CD4-positive, alpha-beta T cell (primary cell): ENCODE measurements at regions not wholly inside any gene's neighbourhood (a gene's known extent, or its start where the extent isn't known, plus 50 kb on each side); places are given as distances from the start of the nearest gene placed in this dataset.

ENCODE experiments used
- ATAC-seq: fragments of 200-7000 bp; cut with Tn5 transposase; one replicate; pipeline ENCODE4 v1.10.0; 2022; ENCODE audit warnings: mild to moderate bottlenecking; ENCODE audit not compliant: poor library complexity
- CTCF ChIA-PET: fragments of 350-600 bp; sonication (Branson Sonifier 250); formaldehyde crosslinking; loops from one replicate; lab custom pipeline; 2021; ENCODE audit warnings: antibody characterized with exemption, inconsistent platforms; lab: Charles Lee
- POLR2A ChIA-PET: fragments of 350-600 bp; sonication (Branson Sonifier 250); formaldehyde crosslinking; loops from one replicate; lab custom pipeline; 2021; ENCODE audit warnings: antibody characterized with exemption, inconsistent platforms; lab: Charles Lee
- DNase-seq, 14 experiments: peaks; one replicate each; pipeline ENCODE4 v3.0.0-alpha.2; 2013 to 2020; ENCODE audit warnings: mixed read lengths in 2 of 14
- H3K27ac ChIP-seq, 2 donors: one replicate each; pipeline versions ENCODE4 v1.5.1 to v1.7.0; 2013; ENCODE audit warnings: low read length in 2 of 2, low read depth in 1 of 2, mild to moderate bottlenecking in 1 of 2
- H3K27me3 ChIP-seq, 2 experiments: 1 replicate in 1 of 2; 2 replicates in 1 of 2; pipeline versions ENCODE4 v1.6.1 to v1.7.0; 2013; ENCODE audit warnings: low read length in 2 of 2, control low read depth in 1 of 2, mild to moderate bottlenecking in 1 of 2, moderate library complexity in 1 of 2; ENCODE audit not compliant: insufficient read depth in 2 of 2, control insufficient read depth in 1 of 2
- H3K36me3 ChIP-seq: one replicate; pipeline ENCODE4 v1.6.1; 2013; ENCODE audit warnings: low read length, control low read depth; ENCODE audit not compliant: insufficient read depth
- H3K4me1 ChIP-seq: one replicate; pipeline ENCODE4 v1.6.1; 2013; ENCODE audit warnings: low read length, control low read depth; ENCODE audit not compliant: insufficient read depth
- H3K4me3 ChIP-seq: one replicate; pipeline ENCODE4 v1.5.1; 2013; ENCODE audit warnings: mild to moderate bottlenecking, low read length, moderate library complexity
- H3K9me3 ChIP-seq, 2 experiments: 1 replicate in 1 of 2; 2 replicates in 1 of 2; pipeline versions ENCODE4 v1.6.1 to v1.7.0; 2013; ENCODE audit warnings: low read length in 2 of 2, mild to moderate bottlenecking in 2 of 2, control low read depth in 1 of 2, moderate library complexity in 1 of 2; ENCODE audit not compliant: control insufficient read depth in 1 of 2, insufficient read depth in 1 of 2
- H3K27ac Mint-ChIP-seq: one replicate; pipeline ENCODE4 v1.8.0; 2020; ENCODE audit warnings: mixed read lengths
- H3K27me3 Mint-ChIP-seq: one replicate; pipeline ENCODE4 v1.8.0; 2021; ENCODE audit warnings: mixed read lengths
- H3K36me3 Mint-ChIP-seq: one replicate; pipeline ENCODE4 v1.8.0; 2021; ENCODE audit warnings: low read depth, mixed read lengths
- H3K4me1 Mint-ChIP-seq: one replicate; pipeline ENCODE4 v1.8.0; 2021; ENCODE audit warnings: low read depth, mixed read lengths
- H3K4me3 Mint-ChIP-seq: one replicate; pipeline ENCODE4 v1.8.0; 2020; ENCODE audit warnings: mild to moderate bottlenecking, mixed read lengths
- H3K9me3 Mint-ChIP-seq: one replicate; pipeline ENCODE4 v1.8.0; 2020; ENCODE audit warnings: mixed read lengths
- CTCF ChIP-seq: fragments of 200-600 bp; IDR thresholded peaks from one replicate; pipeline ENCODE4 v1.8.0; 2022; ENCODE audit warnings: antibody characterized with exemption, mild to moderate bottlenecking
- intact Hi-C, 2 experiments: fragments of 100-400 bp; cut with DNase I in 1 of 2; cut with micrococcal nuclease in 1 of 2; formaldehyde crosslinking; loops; one replicate each; pipeline versions ENCODE4 v1.15.1 to v1.9.0; 2023 to 2025; cut with DNase I, micrococcal nuclease

- Histone ChIP-seq H3K36me3 (no peaks in the 10 kb centered on the region), H3K27ac (no peak overlapping the region), H3K27me3 (no peaks in the 10 kb centered on the region), H3K4me3 (no peak overlapping the region), H3K4me1 (no peaks in the 10 kb centered on the region), H3K9me3 (no peaks in the 10 kb centered on the region)
- H3K4me1 Mint-ChIP-seq: no peaks in the 10 kb centered on the region
- H3K27me3 Mint-ChIP-seq: no peaks in the 10 kb centered on the region
- ChIA-PET CTCF (no interaction called here), POLR2A (no interaction called here)
- no peak overlapping the region for H3K4me3 Mint-ChIP-seq
- TF ChIP-seq CTCF: no peak
- H3K9me3 Mint-ChIP-seq: no peaks in the 10 kb centered on the region
- intact Hi-C loops: no loop called here
- no peak for DNase-seq
- H3K36me3 Mint-ChIP-seq: no peaks in the 10 kb centered on the region
- no peak for ATAC-seq
- H3K27ac Mint-ChIP-seq: no peak overlapping the region
These were observed 1190.3 kb downstream of the EFNB2 start for GRCh38 chr13:105345131-105345530.

DNA sequence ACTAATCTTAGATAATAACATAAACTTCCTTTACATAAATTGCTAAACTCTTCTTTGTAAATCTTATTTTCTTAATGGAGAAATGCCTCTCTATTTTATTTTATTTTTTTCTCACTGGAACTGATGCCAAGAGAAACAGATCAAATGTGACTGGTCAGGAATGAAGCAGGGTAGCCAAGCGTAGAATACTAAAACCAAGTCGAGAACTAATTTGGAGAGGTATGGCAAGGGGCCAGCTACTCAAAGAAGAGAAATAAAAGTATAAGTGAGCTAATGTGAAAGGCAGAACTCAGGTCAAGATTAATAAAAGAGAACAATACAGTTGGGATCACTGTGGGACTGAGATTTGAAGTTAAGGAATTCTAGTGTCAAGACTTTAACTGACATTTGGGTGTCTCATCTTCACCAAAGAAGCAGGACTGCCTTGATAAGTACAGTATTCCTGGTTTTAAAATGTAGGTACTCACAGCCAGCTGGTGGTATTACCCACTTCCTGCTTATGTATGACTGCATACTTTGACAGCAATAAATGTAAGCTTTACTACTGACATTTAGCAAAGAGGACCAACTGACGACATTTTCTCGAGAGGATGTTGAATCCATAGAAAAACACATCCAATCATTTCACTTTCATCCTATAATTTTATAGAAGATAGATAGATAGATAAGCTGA lies 1192.2 kb downstream of the EFNB2 start:
- ChIA-PET POLR2A (no interaction called here), CTCF (no interaction called here)
- no peak for TF ChIP-seq CTCF
- H3K36me3 ChIP-seq: no peaks in the 10 kb centered on the region
- no peak overlapping the region for H3K4me3 ChIP-seq
- H3K9me3 ChIP-seq: no peaks in the 10 kb centered on the region
- no peaks in the 10 kb centered on the region for H3K4me1 ChIP-seq
- Mint-ChIP-seq H3K27ac (no peak overlapping the region), H3K9me3 (no peaks in the 10 kb centered on the region), H3K4me3 (no peak overlapping the region), H3K4me1 (no peaks in the 10 kb centered on the region), H3K27me3 (no peaks in the 10 kb centered on the region), H3K36me3 (no peaks in the 10 kb centered on the region)
- DNase-seq (no peak), ATAC-seq (no peak)
- intact Hi-C loops: no loop called here
- H3K27me3 ChIP-seq: no peaks in the 10 kb centered on the region
- no peak overlapping the region for H3K27ac ChIP-seq

GRCh38 chr13:105342281-105342820 lies 1193.1 kb downstream of the EFNB2 start:
- no peaks in the 10 kb centered on the region for H3K9me3 Mint-ChIP-seq
- no peak for ATAC-seq
- POLR2A ChIA-PET: no interaction called here
- no peaks in the 10 kb centered on the region for H3K4me1 ChIP-seq
- no peaks in the 10 kb centered on the region for H3K27me3 ChIP-seq
- no peak overlapping the region for H3K4me3 ChIP-seq
- H3K4me3 Mint-ChIP-seq: no peak overlapping the region
- intact Hi-C loops: no loop called here
- no peak for DNase-seq
- TF ChIP-seq CTCF: no peak
- no peak overlapping the region for H3K27ac ChIP-seq
- no peaks in the 10 kb centered on the region for H3K4me1 Mint-ChIP-seq
- no peak overlapping the region for H3K27ac Mint-ChIP-seq
- no peaks in the 10 kb centered on the region for H3K36me3 ChIP-seq
- no peaks in the 10 kb centered on the region for H3K9me3 ChIP-seq
- H3K27me3 Mint-ChIP-seq: no peaks in the 10 kb centered on the region
- CTCF ChIA-PET: no interaction called here
- no peaks in the 10 kb centered on the region for H3K36me3 Mint-ChIP-seq
